ENCODE measurements at regions not wholly inside any gene's neighbourhood (a gene's known extent, or its start where the extent isn't known, plus 50 kb on each side); places are given as distances from the start of the nearest gene placed in this dataset.

GRCh38 chr5:86170194-86170593 lies 447.5 kb upstream of the COX7C start:
- WGBS, 2 donors: 86 to 87% methylated on average over 1 of the region's 1 CpG
- DNase-seq (ENCODE audit: low spot score in 2 of 2): no peak
- Histone ChIP-seq H3K4me1 (no peaks in the 10 kb centered on the region), H3K36me3 (no peaks in the 10 kb centered on the region), H3K4me3 (no peak overlapping the region), H3K9me3 (no peaks in the 10 kb centered on the region), H3K27ac (no peak overlapping the region), H3K27me3 (no peaks in the 10 kb centered on the region)
- no peak for TF ChIP-seq CTCF (IDR thresholded peaks at IDR 0.05)

- 61 to 63% methylated on average over 1 of the region's 1 CpG for WGBS, 2 donors
- TF ChIP-seq POLR2A (IDR thresholded peaks at IDR 0.05) (no peak), EP300 (IDR thresholded peaks at IDR 0.05) (no peak), CTCF (IDR thresholded peaks at IDR 0.05) (no peak)
Measured at GRCh38 chr5:86175224-86175623, 442.5 kb upstream of the COX7C start.

GRCh38 chr5:86199287-86199686 lies 418.5 kb upstream of the COX7C start:
- Histone ChIP-seq H3K4me3 (no peak overlapping the region), H3K27ac (no peak overlapping the region), H3K36me3 (no peaks in the 10 kb centered on the region), H3K9me3 (no peaks in the 10 kb centered on the region), H3K27me3 (no peaks in the 10 kb centered on the region), H3K4me1 (no peaks in the 10 kb centered on the region)
- no peak for TF ChIP-seq CTCF (IDR thresholded peaks at IDR 0.05)
- TF ChIP-seq EP300 (IDR thresholded peaks at IDR 0.05): no peak
- no peak for TF ChIP-seq POLR2A (IDR thresholded peaks at IDR 0.05)
- DNase-seq (ENCODE audit: low spot score in 2 of 2): no peak

More at GRCh38 chr5:86175224-86175623, 442.5 kb upstream of the COX7C start:
- no peak overlapping the region for H3K4me3 ChIP-seq
- H3K9me3 ChIP-seq: no peaks in the 10 kb centered on the region
- no peaks in the 10 kb centered on the region for H3K4me1 ChIP-seq
- no peaks in the 10 kb centered on the region for H3K36me3 ChIP-seq
- no peak for DNase-seq (ENCODE audit: low spot score in 2 of 2)
- no peak overlapping the region for H3K27ac ChIP-seq
- H3K27me3 ChIP-seq: no peaks in the 10 kb centered on the region

- Histone ChIP-seq H3K4me3 (no peak overlapping the region), H3K9me3 (peaks cover 0 to 2% (median 0%) of the 10 kb centered on the region in 4 donors), H3K27ac (no peak overlapping the region), H3K27me3 (no peaks in the 10 kb centered on the region), H3K36me3 (no peaks in the 10 kb centered on the region), H3K4me1 (no peaks in the 10 kb centered on the region)
- no peak for TF ChIP-seq EP300 (IDR thresholded peaks at IDR 0.05)
- TF ChIP-seq POLR2A (IDR thresholded peaks at IDR 0.05): no peak
- no peak for DNase-seq (ENCODE audit: low spot score in 2 of 2)
Measured at GRCh38 chr5:86228147-86228546, 389.6 kb upstream of the COX7C start.

GRCh38 chr5:86232246-86232645 lies 385.5 kb upstream of the COX7C start:
- Histone ChIP-seq H3K9me3 (no peaks in the 10 kb centered on the region), H3K36me3 (no peaks in the 10 kb centered on the region), H3K27ac (no peak overlapping the region), H3K4me1 (no peaks in the 10 kb centered on the region), H3K4me3 (no peak overlapping the region), H3K27me3 (no peaks in the 10 kb centered on the region)
- no peak for DNase-seq (ENCODE audit: low spot score in 2 of 2)
- no peak for TF ChIP-seq EP300 (IDR thresholded peaks at IDR 0.05)
- TF ChIP-seq CTCF (IDR thresholded peaks at IDR 0.05): no peak
- no peak for TF ChIP-seq POLR2A (IDR thresholded peaks at IDR 0.05)
- 88 to 93% methylated on average over 11 of the region's 11 CpGs for WGBS, 2 donors

- no peaks in the 10 kb centered on the region for H3K27me3 ChIP-seq
- no peak overlapping the region for H3K4me3 ChIP-seq
- no peaks in the 10 kb centered on the region for H3K4me1 ChIP-seq
- H3K9me3 ChIP-seq: no peaks in the 10 kb centered on the region
- no peak for DNase-seq (ENCODE audit: low spot score in 2 of 2)
- 0 to 2% methylated on average over 1 of the region's 1 CpG for WGBS, 2 donors
- H3K27ac ChIP-seq: no peak overlapping the region
- H3K36me3 ChIP-seq: no peaks in the 10 kb centered on the region
- no peak for TF ChIP-seq CTCF (IDR thresholded peaks at IDR 0.05)
- TF ChIP-seq EP300 (IDR thresholded peaks at IDR 0.05): no peak
- no peak for TF ChIP-seq POLR2A (IDR thresholded peaks at IDR 0.05)
Measured at GRCh38 chr5:86244153-86244552, 373.6 kb upstream of the COX7C start.
